Daoy (cell line): ENCODE measurements at regions not wholly inside any gene's neighbourhood (a gene's known extent, or its start where the extent isn't known, plus 50 kb on each side); places are given as distances from the start of the nearest gene placed in this dataset.
"Not testable (repeated sequence)": the region's sequence is repeated elsewhere in the genome, so short reads cannot be mapped to it uniquely, and the experiment has no call there.

Source experiments
- DNase-seq: peaks from one replicate; pipeline ENCODE4 v3.0.0-alpha.2; 2015; ENCODE audit warnings: low read depth

GRCh38 chr6:75031102-75031501 is 174.8 kb downstream of the COL12A1 start:
- not testable (repeated sequence) for DNase-seq

GRCh38 chr6:75029333-75029732 is 176.5 kb downstream of the COL12A1 start:
- DNase-seq: no peak

GRCh38 chr6:75025371-75025770 is 180.5 kb downstream of the COL12A1 start:
- DNase-seq: no peak

GRCh38 chr6:75024828-75025227 is 181.0 kb downstream of the COL12A1 start:
- DNase-seq: no peak

- no peak for DNase-seq
Measured at GRCh38 chr6:75023634-75024033, 182.2 kb downstream of the COL12A1 start.

- DNase-seq: no peak
Measured at GRCh38 chr6:75020971-75021370, 184.9 kb downstream of the COL12A1 start.

- DNase-seq: no peak
Measured at GRCh38 chr6:75020376-75020775, 185.5 kb downstream of the COL12A1 start.

GRCh38 chr6:75012018-75012417 is 193.8 kb downstream of the COL12A1 start:
- no peak for DNase-seq

- not testable (repeated sequence) for DNase-seq
Measured at GRCh38 chr6:75003984-75004383, 201.9 kb downstream of the COL12A1 start.

GRCh38 chr6:74997646-74998045 is 208.2 kb downstream of the COL12A1 start:
- no peak for DNase-seq

- no peak for DNase-seq
Measured at GRCh38 chr6:74993136-74993535, 212.7 kb downstream of the COL12A1 start.

GRCh38 chr6:74991573-74992332 is 214.1 kb downstream of the COL12A1 start:
- DNase-seq: no peak

- DNase-seq: no peak
Measured at GRCh38 chr6:74979065-74979766, 226.6 kb downstream of the COL12A1 start.

GRCh38 chr6:74976701-74977100 is 229.2 kb downstream of the COL12A1 start:
- DNase-seq: no peak

- no peak for DNase-seq
Measured at GRCh38 chr6:74976026-74976425, 229.8 kb downstream of the COL12A1 start.

- DNase-seq: no peak
Measured at GRCh38 chr6:74973591-74973990, 232.3 kb downstream of the COL12A1 start.

- no peak for DNase-seq
Measured at GRCh38 chr6:74971633-74972032, 234.2 kb downstream of the COL12A1 start.

- DNase-seq: no peak
Measured at GRCh38 chr6:74969591-74970267, 236.1 kb downstream of the COL12A1 start.

- DNase-seq: no peak
Measured at GRCh38 chr6:74967821-74968220, 238.0 kb downstream of the COL12A1 start.

- DNase-seq: no peak
Measured at GRCh38 chr6:74966712-74967111, 239.1 kb downstream of the COL12A1 start.

- no peak for DNase-seq
Measured at GRCh38 chr6:74964871-74965441, 240.9 kb downstream of the COL12A1 start.
